H1 (cell line): ENCODE measurements at regions not wholly inside any gene's neighbourhood (a gene's known extent, or its start where the extent isn't known, plus 50 kb on each side); places are given as distances from the start of the nearest gene placed in this dataset.

Source experiments
- CTCF ChIA-PET: fragments of 300-600 bp; sonication (Branson Sonifier 250); formaldehyde crosslinking; loops from one replicate; lab custom pipeline; 2021; ENCODE audit not compliant: partially characterized antibody; lab: Charles Lee
- POLR2A ChIA-PET: fragments of 300-600 bp; sonication (Branson Sonifier 250); formaldehyde crosslinking; loops from one replicate; lab custom pipeline; 2021; ENCODE audit warnings: inconsistent platforms; ENCODE audit not compliant: partially characterized antibody; lab: Charles Lee
- DNase-seq, 2 experiments: peaks; one replicate each; pipeline versions ENCODE4 v3.0.0 to v3.0.0-alpha.2; 2010 to 2022; ENCODE audit warnings: low spot score in 2 of 2, low read depth in 1 of 2, mixed read lengths in 1 of 2
- FAIRE-seq: peaks from 2 replicates; lab custom pipeline; 2011; peaks lifted over from hg19 to GRCh38; lab: Jason Lieb, UNC
- H2AFZ ChIP-seq: 2 replicates; pipeline ENCODE4 v1.8.1; 2012; ENCODE audit warnings: low read length, inconsistent platforms
- H2AK5ac ChIP-seq: 2 replicates; pipeline ENCODE4 v1.6.1; 2013; ENCODE audit warnings: low read depth, low read length
- H2BK120ac ChIP-seq: replicated peaks from 2 replicates; pipeline ENCODE3; 2013; ENCODE audit warnings: low read depth, low read length, inconsistent platforms
- H2BK12ac ChIP-seq: 2 replicates; pipeline ENCODE4 v1.6.1; 2013; ENCODE audit warnings: low read depth, low read length
- H2BK15ac ChIP-seq: 2 replicates; pipeline ENCODE4 v1.6.1; 2013; ENCODE audit warnings: low read length
- H2BK20ac ChIP-seq: 2 replicates; pipeline ENCODE4 v1.6.1; 2013; ENCODE audit warnings: low read length
- H2BK5ac ChIP-seq: 2 replicates; pipeline ENCODE4 v1.6.1; 2013; ENCODE audit warnings: low read depth, low read length
- H3K14ac ChIP-seq: 2 replicates; pipeline ENCODE4 v1.6.1; 2013; ENCODE audit warnings: inconsistent platforms; ENCODE audit not compliant: insufficient read length
- H3K18ac ChIP-seq: 2 replicates; pipeline ENCODE4 v1.6.1; 2013; ENCODE audit warnings: low read length; ENCODE audit errors: extremely low read depth
- H3K23ac ChIP-seq: 2 replicates; pipeline ENCODE4 v1.6.1; 2013; ENCODE audit warnings: inconsistent platforms; ENCODE audit not compliant: insufficient read length
- H3K23me2 ChIP-seq: 2 replicates; pipeline ENCODE4 v1.6.1; 2013; ENCODE audit warnings: low read depth, low read length
- H3K27ac ChIP-seq: 2 replicates; pipeline ENCODE4 v1.6.1; 2011; ENCODE audit warnings: low read depth, low read length, inconsistent platforms
- H3K27me3 ChIP-seq, 4 experiments: replicated peaks in 1 of 4; 1 replicate in 1 of 4; 2 replicates in 3 of 4; pipeline versions ENCODE4 v1.6.1 to v1.8.1; 2011 to 2013; ENCODE audit warnings: low read length in 3 of 4, mild to moderate bottlenecking in 3 of 4, inconsistent platforms in 2 of 4, mixed read lengths in 2 of 4, moderate library complexity in 1 of 4; ENCODE audit not compliant: control insufficient read depth in 3 of 4, insufficient read depth in 3 of 4; ENCODE audit errors: extremely low read depth in 1 of 4
- H3K36me3 ChIP-seq, 4 experiments: 2 replicates each; pipeline versions ENCODE4 v1.6.1 to v1.8.1; 2011 to 2013; ENCODE audit warnings: mild to moderate bottlenecking in 4 of 4, low read length in 3 of 4, moderate library complexity in 2 of 4, control low read depth in 1 of 4, inconsistent platforms in 1 of 4; ENCODE audit not compliant: insufficient read depth in 4 of 4, control insufficient read depth in 2 of 4
- H3K4ac ChIP-seq: replicated peaks from 2 replicates; pipeline ENCODE3; 2013; ENCODE audit warnings: low read length, low read depth, mixed read lengths, inconsistent platforms; ENCODE audit not compliant: insufficient read length
- H3K4me1 ChIP-seq, 4 experiments: replicated peaks in 1 of 4; 1 replicate in 1 of 4; 2 replicates in 3 of 4; pipeline versions ENCODE4 v1.6.1 to v1.8.1; 2011 to 2013; ENCODE audit warnings: low read length in 3 of 4, inconsistent platforms in 2 of 4, mixed read lengths in 1 of 4; ENCODE audit not compliant: insufficient read depth in 4 of 4, control insufficient read depth in 3 of 4
- H3K4me2 ChIP-seq, 2 experiments: 2 replicates each; pipeline versions ENCODE4 v1.6.1 to v1.8.1; 2011 to 2013; ENCODE audit warnings: low read depth in 2 of 2, low read length in 2 of 2, control low read depth in 1 of 2, inconsistent platforms in 1 of 2, mild to moderate bottlenecking in 1 of 2; ENCODE audit not compliant: insufficient read depth in 1 of 2
- H3K4me3 ChIP-seq, 4 experiments: fragments of 200-600, 300-600 bp in 1 of 4; sonication (generic), shearing (Covaris generic), sonication (Bioruptor Twin) in 1 of 4; 2 replicates each; pipeline versions ENCODE4 v1.5.1 to v1.8.1; 2011 to 2016; ENCODE audit warnings: low read length in 4 of 4, low read depth in 3 of 4, control low read depth in 2 of 4, inconsistent platforms in 2 of 4, mild to moderate bottlenecking in 2 of 4, mixed read lengths in 1 of 4, moderate library complexity in 1 of 4; ENCODE audit not compliant: insufficient read depth in 2 of 4; ENCODE audit errors: extremely low read depth in 1 of 4
- H3K56ac ChIP-seq: replicated peaks from 2 replicates; pipeline ENCODE3; 2013; ENCODE audit warnings: low read depth, mild to moderate bottlenecking, mixed read lengths, low read length, inconsistent platforms; ENCODE audit not compliant: insufficient read length
- H3K79me1 ChIP-seq: 2 replicates; pipeline ENCODE4 v1.6.1; 2013; ENCODE audit warnings: low read depth, low read length, control low read depth
- H3K79me2 ChIP-seq, 2 experiments: 2 replicates each; pipeline versions ENCODE4 v1.6.1 to v1.8.1; 2012 to 2013; ENCODE audit warnings: low read length in 2 of 2, mild to moderate bottlenecking in 2 of 2, inconsistent platforms in 1 of 2; ENCODE audit not compliant: insufficient read depth in 2 of 2, control insufficient read depth in 1 of 2
- H3K9ac ChIP-seq, 4 experiments: replicated peaks in 1 of 4; 1 replicate in 1 of 4; 2 replicates in 3 of 4; pipeline versions ENCODE4 v1.6.1 to v1.8.1; 2011 to 2013; ENCODE audit warnings: low read depth in 3 of 4, low read length in 3 of 4, control low read depth in 2 of 4, mild to moderate bottlenecking in 2 of 4, moderate library complexity in 2 of 4, inconsistent platforms in 1 of 4; ENCODE audit errors: extremely low read depth in 1 of 4
- H3K9me3 ChIP-seq, 2 experiments: 2 replicates each; pipeline versions ENCODE4 v1.6.1 to v1.8.1; 2012 to 2013; ENCODE audit warnings: mild to moderate bottlenecking in 2 of 2, moderate library complexity in 2 of 2, control low read depth in 1 of 2, inconsistent platforms in 1 of 2, low read depth in 1 of 2, low read length in 1 of 2, mixed read lengths in 1 of 2; ENCODE audit not compliant: insufficient read depth in 2 of 2
- H4K20me1 ChIP-seq, 2 experiments: replicated peaks in 1 of 2; 2 replicates each; pipeline versions ENCODE3 to v1.8.1; 2011 to 2013; ENCODE audit warnings: inconsistent platforms in 2 of 2, low read length in 2 of 2, mild to moderate bottlenecking in 1 of 2; ENCODE audit not compliant: insufficient read depth in 2 of 2, control insufficient read depth in 1 of 2
- H4K5ac ChIP-seq: 2 replicates; pipeline ENCODE4 v1.6.1; 2013; ENCODE audit warnings: low read length, low read depth, mixed read lengths, inconsistent platforms; ENCODE audit not compliant: insufficient read length
- H4K8ac ChIP-seq: 2 replicates; pipeline ENCODE4 v1.8.0; 2013; ENCODE audit warnings: mild to moderate bottlenecking, moderate library complexity, low read length, inconsistent platforms; ENCODE audit not compliant: insufficient read depth; ENCODE audit errors: extremely low read depth
- H4K91ac ChIP-seq: replicated peaks from 2 replicates; pipeline ENCODE3; 2013; ENCODE audit warnings: low read length, mixed read lengths, inconsistent platforms; ENCODE audit not compliant: insufficient read length
- HDAC2 ChIP-seq, 2 experiments: fragments of 300-600 bp in 1 of 2; sonication (generic) in 1 of 2; IDR thresholded peaks; 2 replicates each; pipeline ENCODE4 v1.6.1; 2011 to 2012; ENCODE audit warnings: low read depth in 2 of 2, low read length in 2 of 2, mild to moderate bottlenecking in 2 of 2, moderate library complexity in 2 of 2, borderline replicate concordance in 1 of 2, inconsistent platforms in 1 of 2
- WGBS, 2 experiments: shearing (Covaris generic) in 1 of 2; methylation state at CpG; one replicate each; pipeline versions ENCODE4 v1.1.6 to v1.1.7; 2013 to 2015; ENCODE audit warnings: low lambda C conversion rate in 2 of 2, mixed read lengths in 2 of 2, inconsistent platforms in 1 of 2, low coverage in 1 of 2, missing lambda C conversion rate in 1 of 2; ENCODE audit not compliant: insufficient replicate concordance in 2 of 2, insufficient coverage in 1 of 2, insufficient read length in 1 of 2; ENCODE audit errors: extremely low coverage in 1 of 2, missing lambda C conversion rate in 1 of 2; 5-methylcytosine and 5-hydroxymethylcytosine counted together

DNA sequence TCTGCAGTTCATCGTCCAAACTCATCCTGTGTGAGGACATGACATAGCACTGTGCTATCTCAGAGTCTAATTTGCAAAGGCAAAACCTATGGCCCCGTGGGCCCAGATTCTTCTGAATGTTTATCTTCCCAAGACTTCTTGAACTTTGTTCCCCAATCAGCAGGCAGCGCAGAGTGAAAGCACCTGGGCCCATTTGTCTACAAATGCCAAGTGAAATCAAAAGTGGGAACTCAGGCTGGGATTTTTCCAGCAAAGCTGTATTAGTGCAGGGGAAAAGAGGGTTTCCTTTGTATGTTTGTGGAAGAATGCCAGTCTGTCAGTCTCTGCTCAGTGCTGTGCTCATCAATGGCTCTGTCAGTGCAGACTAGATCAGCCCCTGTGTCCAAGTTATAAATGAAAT is 55.8 kb downstream of the FOXD1 start:
- FAIRE-seq: no peak
- Histone ChIP-seq H2BK120ac (no peak overlapping the region), H4K5ac (no peak overlapping the region), H2BK12ac (no peak overlapping the region), H3K23ac (no peak overlapping the region), H3K27me3 (no peaks in the 10 kb centered on the region; a peak in 1 of 7 replicates), H3K79me2 (no peaks in the 10 kb centered on the region), H3K14ac (no peak overlapping the region), H3K9me3 (no peaks in the 10 kb centered on the region), H3K79me1 (no peaks in the 10 kb centered on the region), H3K4ac (no peak overlapping the region), H4K8ac (no peak overlapping the region), H2AK5ac (no peak overlapping the region), H3K23me2 (no peaks in the 10 kb centered on the region), H2BK5ac (no peak overlapping the region), H3K4me1 (no peaks in the 10 kb centered on the region), H3K36me3 (no peaks in the 10 kb centered on the region), H3K18ac (no peak overlapping the region), H4K20me1 (no peaks in the 10 kb centered on the region), H2BK15ac (no peak overlapping the region), H3K4me2 (no peak overlapping the region), H3K56ac (no peak overlapping the region), H4K91ac (no peak overlapping the region), H2AFZ (no peak overlapping the region), H3K9ac (no peak overlapping the region), H3K4me3 (no peak overlapping the region), H2BK20ac (no peak overlapping the region), H3K27ac (no peak overlapping the region)
- TF ChIP-seq HDAC2 (IDR thresholded peaks at IDR 0.05; ENCODE audit: borderline replicate concordance in 1 of 2, low read depth in 2 of 2, low read length in 2 of 2): no peak
- no peak for DNase-seq
- POLR2A ChIA-PET: no interaction called here
- WGBS, 2 experiments: 83% methylated on average over 3 of the region's 3 CpGs; no CpG with 5 or more reads in 1 of the 2 experiments
- CTCF ChIA-PET: no interaction called here
